Astrocyte of the spinal cord (primary cell): ENCODE measurements at regions not wholly inside any gene's neighbourhood (a gene's known extent, or its start where the extent isn't known, plus 50 kb on each side); places are given as distances from the start of the nearest gene placed in this dataset.
A peak's percentile ranks its signal among the peaks of the same experiment; 100 is the strongest.

Experiments
- DNase-seq: peaks from one replicate; pipeline ENCODE4 v3.0.0; 2011; ENCODE audit warnings: low read depth, low spot score
- H3K4me3 ChIP-seq: 2 replicates; pipeline ENCODE4 v1.5.1; 2011; ENCODE audit warnings: low read depth, mild to moderate bottlenecking, low read length, moderate library complexity
- CTCF ChIP-seq: IDR thresholded peaks from 2 replicates; pipeline ENCODE4 v1.5.1; 2012; ENCODE audit warnings: low read depth, mild to moderate bottlenecking, low read length, inconsistent platforms
- in situ Hi-C: cut with HindIII; loops from 2 replicates; pipeline ENCODE4 v1.10.0; 2017; ENCODE audit warnings: low sequenced_read_pairs

GRCh38 chr14:53850714-53851296, 105.8 kb downstream of the BMP4 start:
- DNase-seq = peak; percentile 69
- H3K4me3 ChIP-seq = no peak overlapping the region
- in situ Hi-C loops = no loop called here
- TF ChIP-seq CTCF = no peak

- in situ Hi-C loops = no loop called here
- no peak for DNase-seq
- no peak for TF ChIP-seq CTCF
- H3K4me3 ChIP-seq = no peak overlapping the region
Observed at GRCh38 chr14:53849549-53849948, 107.1 kb downstream of the BMP4 start.

GRCh38 chr14:53848854-53849253, 107.8 kb downstream of the BMP4 start:
- no peak for DNase-seq
- no peak for TF ChIP-seq CTCF
- H3K4me3 ChIP-seq = no peak overlapping the region
- in situ Hi-C loops = no loop called here

- no peak overlapping the region for H3K4me3 ChIP-seq
- no peak for DNase-seq
- TF ChIP-seq CTCF = no peak
- in situ Hi-C loops = no loop called here
Observed at GRCh38 chr14:53847881-53848280, 108.7 kb downstream of the BMP4 start.

GRCh38 chr14:53847057-53847456, 109.6 kb downstream of the BMP4 start:
- in situ Hi-C loops = no loop called here
- TF ChIP-seq CTCF = no peak
- DNase-seq = no peak

GRCh38 chr14:53845813-53846693, 110.6 kb downstream of the BMP4 start:
- in situ Hi-C loops = no loop called here
- no peak for TF ChIP-seq CTCF
- no peak for DNase-seq
- no peak overlapping the region for H3K4me3 ChIP-seq

More at GRCh38 chr14:53847057-53847456, 109.6 kb downstream of the BMP4 start:
- no peak overlapping the region for H3K4me3 ChIP-seq
